ENCODE measurements at regions not wholly inside any gene's neighbourhood (a gene's known extent, or its start where the extent isn't known, plus 50 kb on each side); places are given as distances from the start of the nearest gene placed in this dataset.

- no peak for DNase-seq
Observed at GRCh38 chr15:87219650-87220615, 1036.6 kb downstream of the NTRK3 start.

DNA sequence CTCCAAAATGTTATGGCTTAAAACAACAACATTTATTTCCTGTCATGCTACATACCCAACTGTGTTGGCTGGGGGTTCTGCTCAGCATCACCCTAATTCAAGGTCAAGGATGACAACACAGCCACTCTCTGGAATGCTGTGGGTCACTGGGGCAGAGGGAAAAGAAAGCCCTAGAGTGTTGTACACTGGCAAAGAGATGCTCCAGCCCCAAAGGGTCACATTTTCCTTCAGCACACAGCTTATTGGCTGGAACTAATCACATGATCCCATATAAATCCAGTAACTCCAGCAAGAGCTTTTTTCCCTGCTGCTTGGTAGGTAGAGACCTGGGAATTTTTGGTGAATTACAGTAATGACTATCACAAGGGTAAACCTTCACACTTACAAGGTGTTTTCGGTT, 1041.4 kb downstream of the NTRK3 start:
- DNase-seq, result no peak

DNA sequence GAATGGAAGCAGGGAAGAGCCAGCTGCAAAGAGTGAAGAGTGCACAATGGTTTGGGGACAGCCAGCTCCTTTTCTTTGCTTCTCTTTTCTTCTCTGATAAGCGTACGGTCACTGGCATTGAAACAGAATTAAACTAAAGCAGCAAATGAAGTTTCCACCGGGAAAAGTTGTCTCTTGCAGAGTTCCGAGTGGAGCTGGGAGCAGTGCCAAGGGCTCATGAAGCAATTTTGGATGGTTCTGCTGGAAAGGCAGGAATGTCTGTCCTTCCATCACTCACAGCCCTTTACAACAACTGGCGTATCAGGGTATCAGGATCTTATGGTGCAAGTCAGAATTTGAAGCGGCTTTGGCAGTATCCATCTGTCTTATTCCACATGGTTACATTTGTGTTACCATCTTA, 1042.9 kb downstream of the NTRK3 start:
- no peak for DNase-seq

DNA sequence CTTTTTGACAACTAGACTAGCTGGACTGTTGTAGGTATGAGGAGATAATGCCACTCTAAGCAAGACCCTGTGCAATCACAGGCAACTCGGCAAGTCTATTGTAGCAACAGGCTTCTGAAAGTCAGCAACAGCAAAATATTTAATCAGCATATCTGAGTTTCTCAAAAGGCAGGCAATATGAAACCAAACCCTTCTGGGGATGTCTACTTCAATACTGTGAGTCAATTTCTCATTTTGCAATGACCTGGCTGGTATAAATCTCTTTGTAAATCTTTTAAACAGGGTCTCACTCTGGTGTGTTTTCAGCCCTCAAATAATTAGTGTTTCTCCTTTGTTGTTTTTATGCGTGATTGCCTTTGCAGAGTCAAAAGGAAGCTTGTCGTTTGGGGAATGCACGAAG, 1044.5 kb downstream of the NTRK3 start:
- no peak for DNase-seq

DNA sequence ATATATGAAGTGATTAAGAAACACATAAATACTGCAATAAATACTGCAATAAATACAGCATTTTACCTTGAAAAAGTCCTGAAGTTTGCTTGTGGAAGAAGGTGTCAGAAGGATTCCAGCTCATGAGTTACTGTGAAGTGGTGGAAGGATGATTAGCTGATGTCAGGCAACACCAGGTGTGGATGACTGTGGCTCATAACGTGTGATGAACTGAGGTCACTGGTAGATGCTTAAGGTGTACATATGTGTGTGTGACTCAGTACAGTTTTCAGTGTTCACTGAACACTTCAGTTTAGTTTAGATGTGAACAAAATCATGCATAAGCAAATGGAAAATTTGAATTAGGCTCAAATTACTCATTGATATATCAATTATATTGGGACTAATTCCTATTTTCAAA, 1045.0 kb downstream of the NTRK3 start:
- DNase-seq, result no peak

GRCh38 chr15:87209891-87210689, 1046.4 kb downstream of the NTRK3 start:
- DNase-seq, result no peak

- DNase-seq, result no peak
Observed at GRCh38 chr15:87207990-87208580, 1048.5 kb downstream of the NTRK3 start.

DNA sequence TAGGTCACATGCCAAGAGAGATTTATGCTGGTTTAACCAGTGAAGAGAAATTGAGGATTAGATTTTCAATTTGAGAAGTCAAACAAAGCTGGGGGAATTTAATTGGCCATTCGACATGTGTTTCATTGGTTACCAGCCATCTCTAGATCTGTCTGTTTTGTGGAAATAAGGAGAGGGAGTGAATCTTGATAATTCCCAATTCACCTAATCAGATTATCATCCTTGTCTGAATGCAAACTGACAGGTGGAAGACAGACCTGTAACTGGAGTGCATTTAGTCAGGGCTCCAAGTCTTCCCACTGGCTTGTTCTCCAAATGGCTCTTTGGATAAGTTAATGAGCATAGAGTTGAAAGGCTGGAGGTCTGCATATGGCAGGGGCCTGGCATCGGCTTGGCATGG, 1049.3 kb downstream of the NTRK3 start:
- DNase-seq, result no peak

DNA sequence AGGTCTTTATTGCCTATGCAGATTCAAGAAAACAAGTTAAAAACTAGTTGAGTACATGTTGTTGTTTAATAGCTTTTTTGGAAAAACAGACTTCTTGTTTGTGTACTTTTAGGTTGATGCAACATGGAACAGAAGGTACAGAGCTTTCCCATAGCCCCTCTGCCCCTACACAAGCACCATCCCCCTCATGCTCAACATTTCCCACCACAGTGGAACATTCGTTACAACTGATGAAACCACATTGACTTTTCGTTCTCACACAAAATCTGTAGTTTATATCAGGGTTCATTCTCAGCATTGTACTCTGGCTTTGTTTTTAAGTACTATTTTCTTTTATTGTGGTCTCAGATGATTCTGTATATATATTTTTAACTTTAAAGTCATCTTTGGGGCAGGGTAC, 1054.6 kb downstream of the NTRK3 start:
- DNase-seq, result no peak

- DNase-seq, result no peak
Observed at GRCh38 chr15:87200149-87200548, 1056.4 kb downstream of the NTRK3 start.

DNA sequence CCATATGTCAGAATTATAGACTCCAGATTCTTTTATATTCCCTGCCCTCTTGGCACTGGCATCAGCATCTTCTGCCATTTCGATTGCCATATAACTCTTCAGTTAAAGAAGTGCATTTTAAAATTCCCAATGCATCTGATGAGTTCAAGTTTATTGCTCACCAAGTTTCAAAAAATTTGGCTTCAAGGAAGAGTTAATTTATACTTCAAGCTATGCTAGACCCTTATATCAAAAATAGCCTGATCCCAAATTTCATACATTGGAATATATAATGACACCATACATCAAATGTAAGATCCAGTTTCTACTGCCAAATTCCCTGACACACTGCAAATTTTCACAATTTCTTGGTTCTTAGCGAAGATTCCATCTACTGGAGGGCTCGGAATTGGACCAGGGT, 1058.6 kb downstream of the NTRK3 start:
- DNase-seq, result no peak

- DNase-seq, result no peak
Observed at GRCh38 chr15:87196498-87196897, 1060.0 kb downstream of the NTRK3 start.

- no peak for DNase-seq
Observed at GRCh38 chr15:87193481-87193880, 1063.1 kb downstream of the NTRK3 start.

- DNase-seq, result no peak
Observed at GRCh38 chr15:87167706-87168105, 1088.0 kb downstream of the AGBL1 start.

DNA sequence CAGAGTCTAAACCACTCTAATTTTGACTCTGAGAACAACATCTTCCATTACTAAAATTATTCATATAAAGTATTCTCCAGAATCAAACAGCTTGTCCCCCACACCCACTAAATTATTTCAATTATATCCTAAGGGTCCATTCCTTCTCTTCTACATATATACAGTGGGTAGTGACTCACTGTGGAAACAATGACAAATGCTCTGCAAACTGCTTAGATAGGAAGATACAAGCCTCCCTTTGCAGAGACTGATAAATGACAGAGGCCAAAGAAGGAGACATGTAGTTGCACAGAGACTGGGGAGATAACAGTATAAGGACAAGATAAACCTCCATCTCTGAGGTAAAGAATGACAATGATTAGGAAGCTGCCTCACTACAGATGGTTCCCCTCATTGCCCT, 1087.4 kb downstream of the AGBL1 start:
- DNase-seq, result no peak

- no peak for DNase-seq
Observed at GRCh38 chr15:87155771-87156170, 1076.1 kb downstream of the AGBL1 start.

- DNase-seq, result no peak
Observed at GRCh38 chr15:87154761-87155160, 1075.1 kb downstream of the AGBL1 start.

DNA sequence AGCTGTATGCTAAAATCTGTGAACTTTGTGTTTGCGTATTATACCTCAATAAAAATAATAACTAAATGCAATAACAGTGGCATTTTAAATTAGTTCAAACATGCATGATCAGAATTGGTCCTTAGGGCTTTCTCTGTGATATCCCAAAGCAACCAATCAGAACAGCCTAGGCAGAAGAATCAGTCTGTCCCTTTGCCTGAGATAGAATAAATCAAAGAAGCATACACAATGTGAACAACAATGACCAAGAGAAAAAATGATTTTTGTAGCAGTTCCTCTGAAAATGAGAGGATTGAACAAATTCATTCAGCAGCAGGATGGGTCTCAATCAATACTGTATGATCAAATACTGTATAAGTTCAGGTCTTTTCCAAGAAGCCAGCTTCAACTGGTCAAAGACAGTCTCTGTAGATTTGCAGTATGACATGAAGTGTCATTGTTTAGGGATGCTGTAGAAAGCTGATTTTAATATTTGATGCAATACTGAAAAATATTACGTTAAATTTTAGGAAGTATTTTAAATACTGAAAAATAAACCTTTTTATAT, 1071.6 kb downstream of the AGBL1 start:
- no peak for DNase-seq

DNA sequence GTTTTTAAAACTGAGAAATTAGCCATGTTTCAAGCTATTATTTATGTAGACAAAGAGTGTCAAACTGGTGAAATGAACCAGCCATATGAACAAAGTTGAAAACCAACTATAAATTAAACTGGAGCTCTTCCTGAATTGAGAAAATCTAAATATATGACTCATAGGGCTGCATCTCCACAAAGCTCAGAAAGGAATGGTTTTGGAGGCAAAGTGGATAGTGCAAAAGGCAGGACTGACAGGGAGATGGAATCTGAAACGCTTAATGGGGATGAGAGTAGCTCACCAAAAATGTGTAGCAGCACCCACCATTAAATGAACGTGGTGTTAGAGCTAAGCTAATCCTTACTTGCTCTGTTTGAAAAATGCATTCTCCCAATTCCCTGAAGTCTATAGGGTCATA, 1066.0 kb downstream of the AGBL1 start:
- no peak for DNase-seq

- no peak for DNase-seq
Observed at GRCh38 chr15:87144775-87145174, 1065.1 kb downstream of the AGBL1 start.

GRCh38 chr15:87142096-87142495, 1062.4 kb downstream of the AGBL1 start:
- DNase-seq, result no peak

GRCh38 chr15:87135109-87135508, 1055.4 kb downstream of the AGBL1 start:
- no peak for DNase-seq

DNA sequence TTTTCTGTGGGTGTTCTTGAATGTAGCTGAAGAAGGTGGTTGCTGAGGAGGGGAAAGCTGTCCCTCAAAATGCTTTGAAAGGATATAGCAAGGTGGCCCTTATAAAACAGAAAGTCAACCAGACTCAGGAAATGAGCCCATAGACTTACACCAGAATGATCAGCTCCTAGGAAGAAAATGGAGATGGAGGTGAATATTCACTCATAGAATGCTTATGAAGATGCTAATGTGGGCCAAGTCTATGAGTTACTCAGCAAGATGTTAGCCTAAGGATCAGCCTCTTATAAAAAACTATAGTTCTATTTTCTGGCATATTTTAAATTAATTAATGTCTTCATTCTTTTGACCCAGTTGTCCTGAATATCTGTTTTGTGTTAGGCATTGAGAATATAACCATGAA, 1054.0 kb downstream of the AGBL1 start:
- DNase-seq, result no peak

Measured in stimulated activated naive CD4-positive, alpha-beta T cell (primary cell).